HG02973 (cell line): ENCODE measurements at regions not wholly inside any gene's neighbourhood (a gene's known extent, or its start where the extent isn't known, plus 50 kb on each side); places are given as distances from the start of the nearest gene placed in this dataset.
"Not testable (repeated sequence)": the region's sequence is repeated elsewhere in the genome, so short reads cannot be mapped to it uniquely, and the experiment has no call there.

Experiments
- ATAC-seq: cut with Tn5 transposase; IDR thresholded peaks from one replicate; pipeline ENCODE4 v1.9.1; 2021; ENCODE audit warnings: moderate library complexity; ENCODE audit not compliant: unreplicated experiment

DNA sequence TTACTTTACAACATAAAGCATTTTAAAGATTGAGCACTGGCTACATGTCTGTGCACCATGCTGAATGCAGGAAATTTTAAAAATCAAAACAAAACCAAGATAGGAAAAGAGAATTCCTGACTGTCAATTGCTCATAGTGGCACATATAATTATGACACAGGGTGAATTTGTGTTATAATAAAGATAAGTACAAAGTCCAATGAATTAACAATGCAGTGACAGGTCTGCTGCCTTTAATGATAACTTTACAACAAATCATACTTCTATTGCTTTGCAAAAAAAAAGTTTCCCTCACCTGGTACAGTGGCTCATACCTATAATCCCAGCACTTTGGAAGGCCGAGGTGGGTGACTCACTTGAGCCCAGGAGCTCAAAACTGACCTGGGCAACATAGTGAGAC is 93.8 kb upstream of the OSBPL8 start:
- ATAC-seq: no peak

DNA sequence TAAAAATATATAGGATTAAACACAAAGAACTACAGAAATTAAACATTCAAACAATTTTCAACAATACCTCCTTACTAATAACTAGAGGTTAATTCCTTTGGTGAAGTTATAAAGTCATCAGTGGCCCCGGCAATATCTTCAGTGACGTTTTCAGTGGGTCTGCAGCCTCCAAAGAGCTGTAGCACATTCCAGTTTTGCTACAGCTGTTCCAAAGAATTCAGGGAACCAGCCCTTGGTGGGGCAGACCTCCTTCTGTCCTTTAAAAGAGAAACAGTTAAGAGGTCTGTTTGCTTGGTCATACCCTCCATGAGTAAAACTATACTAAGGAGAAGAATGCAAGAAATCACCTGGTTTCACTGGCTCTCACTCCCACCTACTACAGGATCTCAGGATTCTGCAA is 99.2 kb upstream of the ZDHHC17 start:
- no peak for ATAC-seq

- ATAC-seq: no peak
These were observed 97.6 kb upstream of the ZDHHC17 start for GRCh38 chr12:76666290-76666835.

DNA sequence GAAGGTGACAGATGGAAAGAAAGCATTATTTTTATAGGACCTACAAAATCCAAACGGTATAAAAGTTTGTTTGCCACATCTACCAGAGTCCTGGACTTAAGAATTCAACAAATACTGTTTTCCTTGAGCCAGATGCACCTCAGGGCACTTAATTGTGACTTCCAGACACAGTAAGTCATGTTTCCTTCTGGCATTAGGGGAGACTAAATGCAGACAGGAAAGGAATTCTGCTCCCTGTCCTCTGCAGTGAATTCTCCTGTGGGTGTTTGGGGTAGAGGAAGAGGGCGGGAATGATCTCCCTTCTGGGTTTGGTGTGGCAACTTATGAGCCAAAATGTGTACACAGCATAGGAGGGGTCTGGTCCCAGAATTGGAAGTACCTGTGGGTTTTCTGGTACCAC is 93.9 kb upstream of the ZDHHC17 start:
- no peak for ATAC-seq

DNA sequence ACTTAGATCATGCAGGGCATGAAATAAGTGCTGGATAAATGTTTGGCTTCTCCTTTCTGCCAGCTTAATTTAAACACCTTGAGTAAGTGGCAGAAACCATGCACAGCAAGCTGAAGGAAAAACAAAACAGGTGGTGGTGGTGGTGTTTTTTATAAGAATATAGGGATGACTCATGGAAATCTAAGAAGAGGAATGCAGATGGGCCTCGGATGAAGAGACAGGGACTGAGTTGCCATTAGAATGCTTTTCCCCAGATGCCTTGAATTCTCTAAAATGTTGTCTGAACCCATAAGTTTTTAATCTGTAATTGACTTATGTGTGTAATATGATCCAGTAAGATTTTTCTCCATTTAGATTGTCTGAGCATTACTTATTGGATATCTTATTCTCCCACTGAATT is 93.1 kb upstream of the ZDHHC17 start:
- no peak for ATAC-seq

- ATAC-seq: no peak
These were observed 89.1 kb upstream of the ZDHHC17 start for GRCh38 chr12:76674669-76675315.

DNA sequence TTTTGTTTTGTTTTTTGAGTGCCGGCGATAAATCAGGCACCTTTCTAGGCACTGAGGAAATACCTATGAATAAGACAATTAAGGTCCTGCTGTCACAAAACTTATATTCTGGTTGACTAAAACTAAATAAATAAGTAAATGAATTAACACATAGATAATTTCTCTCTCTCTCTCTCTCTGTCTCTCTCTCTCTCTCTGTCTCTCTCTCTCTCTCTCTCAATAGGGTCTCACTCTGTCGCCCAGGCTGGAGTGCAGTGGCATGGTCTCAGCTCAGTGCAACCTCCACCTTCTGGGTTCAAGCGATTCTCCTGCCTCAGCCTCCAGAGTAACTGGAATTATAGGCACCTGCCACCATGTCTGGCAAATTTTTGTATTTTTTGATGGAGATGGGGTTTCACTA is 87.7 kb upstream of the ZDHHC17 start:
- not testable (repeated sequence) for ATAC-seq

GRCh38 chr12:76678992-76679391 is 84.9 kb upstream of the ZDHHC17 start:
- no peak for ATAC-seq

GRCh38 chr12:76679778-76680177 is 84.1 kb upstream of the ZDHHC17 start:
- ATAC-seq: no peak

DNA sequence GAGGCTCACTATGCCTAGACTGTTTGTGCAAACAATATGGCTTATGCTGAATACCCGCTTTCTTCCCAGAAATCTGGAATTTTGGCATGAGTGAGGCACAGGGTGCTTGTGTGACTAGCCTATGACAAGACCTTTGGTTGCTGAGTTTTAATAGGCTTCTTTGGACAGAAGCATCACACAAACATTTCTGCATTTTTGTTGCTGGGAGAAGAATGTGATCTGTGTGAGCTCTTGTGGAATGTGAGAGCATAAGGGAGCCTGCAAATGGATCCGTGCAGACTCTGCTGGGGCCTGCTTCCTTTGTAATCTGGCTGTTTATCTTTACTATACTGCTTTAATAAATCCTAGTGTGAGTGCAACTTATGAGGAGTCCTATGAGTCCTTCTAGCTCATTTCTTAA is 83.0 kb upstream of the ZDHHC17 start:
- ATAC-seq: no peak

GRCh38 chr12:76685246-76685678 is 78.7 kb upstream of the ZDHHC17 start:
- no peak for ATAC-seq

DNA sequence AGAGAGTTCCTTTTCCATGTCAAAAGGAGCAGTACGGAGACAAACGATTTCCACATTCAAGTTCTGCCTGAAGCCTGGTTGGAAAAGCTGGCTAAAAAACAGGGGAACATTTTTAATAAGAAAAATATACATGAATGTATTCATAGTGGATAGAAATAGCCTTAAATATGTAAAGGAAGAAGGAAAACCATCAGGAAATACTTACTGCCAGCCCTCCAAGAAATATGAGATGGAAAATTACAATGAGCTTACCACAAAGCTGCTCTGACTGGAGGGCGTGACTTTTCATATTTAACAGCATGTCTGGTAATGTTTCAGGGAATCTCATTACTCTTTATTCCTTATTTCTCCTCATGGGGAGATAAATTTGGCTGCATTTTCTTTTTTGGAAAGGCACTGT is 75.9 kb upstream of the ZDHHC17 start:
- ATAC-seq: no peak

GRCh38 chr12:76688631-76689030 is 75.3 kb upstream of the ZDHHC17 start:
- no peak for ATAC-seq

DNA sequence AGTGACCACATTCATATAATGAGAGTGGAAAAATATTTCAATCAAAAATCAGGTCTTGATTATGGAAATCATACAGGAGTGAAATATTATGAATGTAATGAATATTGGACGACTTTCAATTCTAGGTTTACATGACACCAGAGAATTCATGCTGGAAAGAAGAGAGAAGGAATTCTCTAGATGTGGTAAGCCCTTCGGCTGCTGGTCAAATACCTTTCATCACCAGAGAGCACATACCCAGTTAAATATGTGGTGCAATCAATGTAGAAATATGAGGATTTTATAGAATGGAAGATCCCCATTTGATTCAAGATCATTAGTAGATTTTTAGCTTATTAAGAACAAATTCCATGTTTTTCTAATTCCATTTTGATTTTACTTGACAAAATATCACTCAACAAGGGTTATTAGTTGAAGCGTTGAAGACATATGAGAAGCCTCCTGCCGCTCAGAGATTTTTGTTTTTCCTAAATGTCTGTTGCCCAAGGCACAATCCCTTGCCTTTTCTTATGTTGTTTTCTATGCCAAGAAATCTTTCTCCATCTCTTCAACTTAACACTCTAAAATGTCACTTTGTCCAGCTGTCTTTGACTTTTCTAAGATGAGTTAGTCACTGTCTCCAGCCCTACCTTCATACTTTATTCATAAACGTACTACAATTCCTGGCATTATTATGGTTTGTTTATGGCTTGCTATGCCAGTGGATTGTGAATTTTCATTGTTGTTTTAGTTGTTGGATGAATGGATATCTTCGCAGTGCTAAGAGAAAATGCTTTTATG is 72.8 kb upstream of the ZDHHC17 start:
- ATAC-seq: no peak

GRCh38 chr12:76692846-76693245 is 71.1 kb upstream of the ZDHHC17 start:
- no peak for ATAC-seq

GRCh38 chr12:76694369-76694768 is 69.5 kb upstream of the ZDHHC17 start:
- ATAC-seq: no peak

DNA sequence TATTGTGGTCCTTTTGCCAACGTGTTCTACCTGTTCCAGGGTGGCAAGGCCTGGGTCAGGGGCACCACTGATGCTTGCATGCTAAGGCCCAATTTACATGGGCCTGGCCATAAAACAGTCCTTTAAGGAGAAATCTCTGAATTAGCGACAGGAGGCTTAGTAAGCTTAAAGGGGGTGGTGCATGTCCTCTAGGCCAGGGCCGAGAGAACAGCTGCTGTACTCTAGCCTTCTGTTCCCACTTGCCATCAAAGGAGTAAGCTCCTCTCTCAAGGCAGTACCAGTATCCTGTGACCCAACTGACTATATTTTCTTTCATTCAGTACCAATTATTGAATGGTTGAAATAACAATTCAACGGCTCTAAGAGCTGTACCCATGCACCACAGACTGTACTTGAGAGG is 67.7 kb upstream of the ZDHHC17 start:
- ATAC-seq: no peak

DNA sequence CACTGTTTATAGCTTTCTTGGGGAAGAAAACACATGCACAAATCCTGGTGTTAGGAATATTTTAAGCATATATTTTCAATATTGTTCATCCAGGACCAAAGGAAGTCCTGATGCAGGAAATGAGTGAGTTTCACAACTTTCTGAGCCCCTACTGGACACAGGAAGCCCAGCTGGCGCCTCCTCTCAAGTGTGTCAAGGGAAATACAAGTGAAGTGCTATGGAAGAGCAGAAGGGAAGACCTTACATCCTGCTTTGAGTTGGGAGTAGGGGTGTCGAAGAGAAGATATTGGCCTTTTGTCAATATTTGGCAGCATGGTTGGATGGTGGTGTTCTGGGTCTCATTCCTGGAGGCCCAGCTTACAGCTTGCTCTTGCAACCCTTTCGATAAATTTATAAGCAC is 66.1 kb upstream of the ZDHHC17 start:
- no peak for ATAC-seq

DNA sequence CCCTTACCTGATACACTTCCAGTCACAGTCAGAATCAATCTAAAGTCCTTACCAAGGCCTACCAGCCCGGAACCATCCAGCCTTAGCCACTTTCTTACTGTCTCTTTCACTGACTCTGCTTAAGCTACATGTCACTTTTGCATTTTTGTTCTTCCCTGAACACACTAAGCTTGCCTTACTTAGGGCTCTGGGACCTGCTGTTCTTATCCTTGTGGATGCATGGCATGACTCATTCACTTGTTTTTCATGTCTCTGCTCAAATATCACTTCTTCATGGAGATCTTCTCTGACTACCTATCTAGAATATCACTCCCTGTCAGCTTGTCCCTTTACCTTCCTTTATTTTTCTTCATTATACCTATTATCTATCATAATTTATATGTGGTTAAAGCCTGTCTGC is 65.6 kb upstream of the ZDHHC17 start:
- no peak for ATAC-seq

DNA sequence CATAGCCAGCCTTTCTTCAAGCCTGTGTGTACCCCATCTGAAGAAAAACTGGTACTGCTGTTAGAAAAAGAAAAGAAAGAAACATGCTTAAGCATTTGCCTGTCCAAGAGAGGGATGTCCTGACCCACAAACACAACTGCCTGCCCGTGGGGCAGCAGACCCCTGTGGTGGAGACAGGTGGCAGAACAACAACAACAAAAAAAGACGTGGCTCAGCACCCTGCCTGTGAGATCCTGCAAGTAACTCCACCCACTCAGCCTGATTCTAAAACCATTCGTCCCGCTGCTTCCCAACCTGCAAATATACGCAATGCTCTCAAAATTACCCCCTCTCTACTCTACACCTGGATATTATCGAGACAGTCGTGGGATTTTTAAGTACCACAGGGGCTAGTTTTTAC is 64.9 kb upstream of the ZDHHC17 start:
- ATAC-seq: no peak

DNA sequence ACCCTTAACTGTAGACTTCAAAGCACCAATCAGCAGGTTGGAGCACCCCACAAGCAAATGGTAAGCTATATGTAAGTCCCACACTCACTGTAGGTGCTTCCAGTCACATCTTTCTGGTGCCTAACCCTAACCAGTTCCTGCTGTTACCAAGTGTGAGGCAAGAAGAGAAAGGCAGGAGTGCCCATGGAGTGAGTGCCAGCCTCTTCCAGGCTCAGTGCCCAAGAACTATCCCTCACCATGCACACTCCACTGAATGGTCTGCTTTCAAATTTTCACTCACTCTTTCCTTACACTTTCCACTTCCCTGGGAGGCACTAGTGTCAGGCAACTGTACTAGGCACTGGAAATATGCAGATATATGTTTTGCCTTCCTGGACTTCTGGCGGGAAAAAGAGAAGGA is 62.2 kb upstream of the ZDHHC17 start:
- ATAC-seq: no peak

GRCh38 chr12:76702946-76703345 is 61.0 kb upstream of the ZDHHC17 start:
- ATAC-seq: no peak
